ENCODE measurements at regions not wholly inside any gene's neighbourhood (a gene's known extent, or its start where the extent isn't known, plus 50 kb on each side); places are given as distances from the start of the nearest gene placed in this dataset.

DNA sequence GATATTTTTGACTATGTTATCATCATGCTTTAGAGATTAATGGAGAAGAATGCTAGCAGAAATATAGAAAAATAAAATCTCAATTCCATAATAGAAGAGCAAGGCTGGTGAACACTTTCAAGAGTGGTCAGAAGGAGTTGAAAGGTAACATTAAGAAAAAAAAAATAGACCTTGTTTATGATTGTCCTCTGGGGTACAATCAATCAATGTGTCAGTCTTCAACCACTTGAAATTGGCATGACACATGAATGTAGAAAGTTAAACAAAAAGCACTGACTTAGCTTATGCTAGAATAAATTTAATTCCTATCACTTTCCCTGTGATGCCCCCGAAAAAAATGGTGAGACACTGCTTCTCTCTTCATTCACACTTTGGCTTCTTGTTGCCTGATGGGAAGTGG, 750.3 kb upstream of the ADGRL2 start:
- H3K27ac ChIP-seq (ENCODE audit: low read depth in 1 of 2, low read length in 2 of 2), result no peak overlapping the region
- no peaks in the 10 kb centered on the region for H3K27me3 ChIP-seq (ENCODE audit: control insufficient read depth in 2 of 2, insufficient read depth in 2 of 2, low read length in 2 of 2)
- H3K79me2 ChIP-seq (ENCODE audit: insufficient read depth, low read length), result no peaks in the 10 kb centered on the region
- DNase-seq, result no peak
- Mint-ChIP-seq H3K27ac (no peak overlapping the region), H3K4me3 (no peak overlapping the region), H3K27me3 (ENCODE audit: low read depth in 3 of 3) (no peaks in the 10 kb centered on the region), H3K9me3 (peaks cover 0 to 6% (median 0%) of the 10 kb centered on the region in 7 donors), H3K36me3 (no peaks in the 10 kb centered on the region), H3K4me1 (peaks cover 3% of the 10 kb centered on the region)
- no CpG with 5 or more reads among the region's 1 CpG for WGBS (ENCODE audit: insufficient coverage)
- intact Hi-C loops (cut with micrococcal nuclease), result no loop called here
- no peak overlapping the region for H2AFZ ChIP-seq (ENCODE audit: insufficient read depth, low read depth, low read length, poor library complexity, severe bottlenecking)
- H4K20me1 ChIP-seq (ENCODE audit: insufficient read depth, low read length), result no peaks in the 10 kb centered on the region
- TF ChIP-seq CTCF (IDR thresholded peaks at IDR 0.05), result no peak
- no peak overlapping the region for H3K4me3 ChIP-seq (replicated peaks in 1 of 3; ENCODE audit: low read depth in 2 of 3, low read length in 3 of 3)
- no peaks in the 10 kb centered on the region for H3K9me3 ChIP-seq (replicated peaks in 1 of 2; ENCODE audit: control insufficient read depth in 1 of 2, insufficient read depth in 1 of 2, low read length in 2 of 2)
- H3K4me2 ChIP-seq (replicated peaks; ENCODE audit: extremely low read depth, low read length, poor library complexity, severe bottlenecking), result no peak overlapping the region
- H3K4me1 ChIP-seq (ENCODE audit: control insufficient read depth in 1 of 2, insufficient read depth in 2 of 2, low read length in 2 of 2), result no peaks in the 10 kb centered on the region
- H3K9ac ChIP-seq (ENCODE audit: insufficient read depth, low read length, poor library complexity, severe bottlenecking), result no peak overlapping the region
- H3K36me3 ChIP-seq (replicated peaks in 1 of 2; ENCODE audit: control insufficient read depth in 1 of 2, insufficient read depth in 2 of 2, low read length in 2 of 2), result no peaks in the 10 kb centered on the region

DNA sequence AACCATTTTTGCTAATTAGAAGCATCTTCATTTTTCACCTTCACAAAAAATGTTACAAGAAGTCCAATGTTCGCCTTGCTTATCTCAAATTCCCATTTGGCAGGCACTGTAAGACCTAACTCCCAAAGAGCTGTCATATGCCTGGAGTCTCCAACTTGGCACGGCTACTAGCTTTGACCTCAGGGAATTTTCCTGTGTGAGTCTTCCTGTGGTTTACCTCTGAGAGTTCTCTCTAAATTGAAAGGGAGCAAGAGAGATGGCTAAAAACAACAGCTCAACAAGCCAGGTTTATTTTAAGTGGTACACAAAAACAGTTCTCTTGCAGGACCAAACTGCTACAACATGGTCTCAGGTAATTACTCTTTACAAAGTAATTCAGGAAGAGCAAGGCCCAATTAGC, 756.0 kb upstream of the ADGRL2 start:
- Histone ChIP-seq H3K27me3 (ENCODE audit: control insufficient read depth in 2 of 2, insufficient read depth in 2 of 2, low read length in 2 of 2) (no peaks in the 10 kb centered on the region), H3K4me3 (replicated peaks in 1 of 3; ENCODE audit: low read depth in 2 of 3, low read length in 3 of 3) (no peak overlapping the region), H3K79me2 (ENCODE audit: insufficient read depth, low read length) (no peaks in the 10 kb centered on the region), H4K20me1 (ENCODE audit: insufficient read depth, low read length) (no peaks in the 10 kb centered on the region), H3K9ac (ENCODE audit: insufficient read depth, low read length, poor library complexity, severe bottlenecking) (no peak overlapping the region), H3K4me1 (ENCODE audit: control insufficient read depth in 1 of 2, insufficient read depth in 2 of 2, low read length in 2 of 2) (no peaks in the 10 kb centered on the region), H2AFZ (ENCODE audit: insufficient read depth, low read depth, low read length, poor library complexity, severe bottlenecking) (no peak overlapping the region), H3K4me2 (replicated peaks; ENCODE audit: extremely low read depth, low read length, poor library complexity, severe bottlenecking) (no peak overlapping the region), H3K9me3 (replicated peaks in 1 of 2; ENCODE audit: control insufficient read depth in 1 of 2, insufficient read depth in 1 of 2, low read length in 2 of 2) (no peaks in the 10 kb centered on the region), H3K27ac (ENCODE audit: low read depth in 1 of 2, low read length in 2 of 2) (no peak overlapping the region), H3K36me3 (replicated peaks in 1 of 2; ENCODE audit: control insufficient read depth in 1 of 2, insufficient read depth in 2 of 2, low read length in 2 of 2) (no peaks in the 10 kb centered on the region)
- 88% methylated on average over 2 of the region's 2 CpGs for WGBS (ENCODE audit: insufficient coverage)
- Mint-ChIP-seq H3K4me3 (no peak overlapping the region), H3K27ac (no peak overlapping the region), H3K9me3 (peaks cover 0 to 7% (median 2%) of the 10 kb centered on the region in 7 donors), H3K36me3 (no peaks in the 10 kb centered on the region), H3K27me3 (ENCODE audit: low read depth in 3 of 3) (no peaks in the 10 kb centered on the region), H3K4me1 (peaks cover 3% of the 10 kb centered on the region)
- DNase-seq, result no peak
- intact Hi-C loops (cut with micrococcal nuclease), result no loop called here
- TF ChIP-seq CTCF (IDR thresholded peaks at IDR 0.05), result no peak
